ENCODE measurements at regions not wholly inside any gene's neighbourhood (a gene's known extent, or its start where the extent isn't known, plus 50 kb on each side); places are given as distances from the start of the nearest gene placed in this dataset.

- TF ChIP-seq CTCF (IDR thresholded peaks at IDR 0.05) (no peak), POLR2AphosphoS5 (IDR thresholded peaks at IDR 0.05; ENCODE audit: low read depth, low read length) (no peak), TCF7L2 (IDR thresholded peaks at IDR 0.05; ENCODE audit: low read depth, low read length) (no peak), SIN3A (IDR thresholded peaks at IDR 0.05; ENCODE audit: borderline replicate concordance, insufficient read depth, low read depth, low read length) (no peak)
These were observed 156.4 kb upstream of the AKR1E2 start for GRCh38 chr10:4669585-4669984.

Measured in Panc1 (cell line).